NCI-H1417 (cell line): ENCODE measurements at regions not wholly inside any gene's neighbourhood (a gene's known extent, or its start where the extent isn't known, plus 50 kb on each side); places are given as distances from the start of the nearest gene placed in this dataset.

Source experiments
- DNase-seq, 3 experiments: peaks; one replicate each; lab custom pipeline; 2025; lab: John Stamatoyannopoulos, UW

- peak in 1 of 3 experiments; percentile 44 for DNase-seq
Observed at GRCh38 chr5:16013334-16014065, 166.1 kb downstream of the MARCHF11 start.

GRCh38 chr5:16009256-16009655 is 170.3 kb downstream of the MARCHF11 start:
- DNase-seq = no peak

DNA sequence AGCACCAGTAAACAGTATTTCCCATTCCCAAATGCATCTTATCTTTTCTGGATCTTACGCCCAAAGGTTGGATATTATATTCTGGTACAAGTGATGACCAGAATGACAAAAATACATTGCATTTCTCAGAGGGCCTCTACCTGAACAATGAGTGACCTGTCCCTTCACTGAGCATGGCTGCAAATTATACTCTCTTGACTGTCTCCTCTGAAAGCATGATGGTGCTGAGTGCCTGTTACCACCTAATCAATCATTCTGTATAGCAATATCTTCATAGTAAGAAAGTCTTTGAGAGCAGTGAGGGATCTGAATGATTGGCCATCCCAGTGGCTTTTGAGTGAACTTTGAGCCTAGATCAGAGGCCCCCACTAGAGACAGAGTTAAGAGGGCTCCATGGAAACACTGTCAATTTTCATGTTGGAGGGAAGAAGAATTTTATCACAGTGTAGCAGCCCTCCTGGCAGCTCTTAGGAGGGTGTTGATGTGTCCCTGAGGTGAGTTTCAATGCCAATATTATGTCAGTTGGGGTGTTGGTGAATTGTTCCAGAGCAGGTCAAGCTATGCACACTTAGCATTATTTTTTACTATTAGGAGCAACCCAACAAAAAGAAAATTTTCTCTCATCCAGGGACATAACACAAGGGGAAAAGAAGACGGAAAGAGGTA is 171.7 kb downstream of the MARCHF11 start:
- DNase-seq = no peak

GRCh38 chr5:16005225-16005624 is 174.4 kb downstream of the MARCHF11 start:
- no peak for DNase-seq

DNA sequence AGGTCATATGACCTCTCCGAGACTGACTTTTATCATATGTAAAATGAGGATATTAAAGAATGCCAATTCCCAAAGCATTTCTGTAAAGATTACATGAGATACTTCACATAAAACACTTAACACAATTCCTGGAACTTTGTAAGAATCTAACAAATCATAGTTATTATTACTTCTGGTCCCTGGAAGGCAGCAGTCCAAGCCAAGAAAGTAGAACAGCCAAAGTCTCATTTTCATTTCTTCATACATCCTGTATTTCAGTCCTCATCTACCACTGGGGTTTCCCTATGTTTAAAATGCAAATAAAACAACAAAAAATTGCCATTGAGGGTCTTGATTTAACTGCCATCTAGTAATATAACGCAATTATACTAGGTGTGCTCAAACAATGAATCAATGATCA is 179.5 kb downstream of the MARCHF11 start:
- no peak for DNase-seq

DNA sequence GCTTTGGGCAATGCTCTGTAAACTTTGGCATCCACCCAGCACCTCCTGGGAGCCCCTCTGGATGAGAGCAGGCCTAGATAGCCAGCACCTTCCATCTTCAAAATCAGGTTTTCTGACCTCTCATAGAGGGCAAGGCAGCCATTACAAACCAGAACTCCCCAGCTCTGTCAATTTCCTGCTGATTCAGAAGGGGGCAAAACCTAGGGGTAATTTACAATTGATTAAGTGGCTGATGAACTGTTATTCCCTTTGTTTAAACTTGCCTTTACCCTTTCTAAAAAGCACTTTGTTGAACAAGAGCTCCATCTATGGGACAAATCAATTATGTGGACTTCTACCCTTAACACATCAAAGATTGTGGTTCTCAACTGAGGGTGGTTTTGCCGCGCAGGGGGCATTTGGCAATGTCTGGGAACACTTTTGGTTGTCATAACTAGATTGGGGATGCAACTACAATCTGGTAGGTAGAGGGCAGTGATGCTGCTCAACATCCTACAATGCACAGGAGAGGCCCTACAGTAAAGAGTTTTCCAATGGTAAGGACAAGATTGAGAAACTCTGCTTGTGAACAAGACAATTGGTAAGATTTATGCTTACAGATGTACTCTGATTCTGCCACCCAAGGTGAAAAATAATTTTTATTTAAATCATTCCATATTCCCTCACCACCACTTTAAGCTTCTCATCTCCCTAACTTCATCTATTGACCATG is 184.1 kb downstream of the MARCHF11 start:
- peak in 2 of 3 experiments; percentile 24 to 70 for DNase-seq

- DNase-seq = no peak
Observed at GRCh38 chr5:15993919-15994318, 185.7 kb downstream of the MARCHF11 start.

- DNase-seq = no peak
Observed at GRCh38 chr5:15993334-15993733, 186.3 kb downstream of the MARCHF11 start.

GRCh38 chr5:15992918-15993317 is 186.7 kb downstream of the MARCHF11 start:
- DNase-seq = no peak

GRCh38 chr5:15991586-15991985 is 188.0 kb downstream of the MARCHF11 start:
- no peak for DNase-seq
